IMR-90 (cell line): ENCODE measurements at regions not wholly inside any gene's neighbourhood (a gene's known extent, or its start where the extent isn't known, plus 50 kb on each side); places are given as distances from the start of the nearest gene placed in this dataset.

Source experiments
- ATAC-seq: fragments of 200-7000 bp; cut with Tn5 transposase; 2 replicates; pipeline ENCODE4 v1.9.1; 2020; ENCODE audit warnings: low read depth, mild to moderate bottlenecking, moderate library complexity
- BruUV-seq: library from RNA; stranded (reverse); fragments of 400-500 nt; replicated peaks from 2 replicates; lab custom pipeline; 2021; lab: Mats Ljungman, UMichigan
- CTCF ChIA-PET: fragments of 300-600 bp; formaldehyde crosslinking; extraction: SDS; loops from one replicate; lab custom pipeline; 2021; ENCODE audit warnings: antibody characterized with exemption; lab: Yijun Ruan, JAX
- POLR2A ChIA-PET: fragments of 300-600 bp; sonication (Branson Sonifier 250); formaldehyde crosslinking; loops from one replicate; lab custom pipeline; 2022; ENCODE audit warnings: antibody characterized with exemption; ENCODE audit not compliant: unreplicated experiment; lab: Charles Lee
- DNase-seq: peaks from one replicate; pipeline ENCODE4 v3.0.0; 2013
- H2AFZ ChIP-seq: replicated peaks from 2 replicates; pipeline ENCODE3; 2013; ENCODE audit warnings: low read length, mild to moderate bottlenecking; ENCODE audit not compliant: poor library complexity
- H2AK5ac ChIP-seq: 2 replicates; pipeline ENCODE4 v1.6.1; 2013; ENCODE audit warnings: low read depth, low read length, inconsistent platforms
- H2AK9ac ChIP-seq: replicated peaks from 2 replicates; pipeline ENCODE3; 2013; ENCODE audit warnings: mild to moderate bottlenecking, low read depth, low read length, moderate library complexity; ENCODE audit not compliant: poor library complexity
- H2BK120ac ChIP-seq: 2 replicates; pipeline ENCODE4 v1.6.1; 2013; ENCODE audit warnings: low read depth, low read length, inconsistent platforms
- H2BK15ac ChIP-seq: 3 replicates; pipeline ENCODE4 v1.6.1; 2013; ENCODE audit warnings: low read depth, low read length, inconsistent platforms
- H2BK20ac ChIP-seq: 2 replicates; pipeline ENCODE4 v1.6.1; 2013; ENCODE audit warnings: low read depth, mild to moderate bottlenecking, inconsistent platforms, low read length, moderate library complexity
- H2BK5ac ChIP-seq: 2 replicates; pipeline ENCODE4 v1.6.1; 2013; ENCODE audit warnings: mild to moderate bottlenecking, low read depth, low read length, inconsistent platforms; ENCODE audit not compliant: poor library complexity, severe bottlenecking
- H3K14ac ChIP-seq: replicated peaks from 2 replicates; pipeline ENCODE4 v1.6.1; 2013; ENCODE audit warnings: low read depth, low read length, inconsistent platforms
- H3K18ac ChIP-seq: 2 replicates; pipeline ENCODE4 v1.6.1; 2013; ENCODE audit warnings: low read depth, low read length, control low read depth
- H3K23ac ChIP-seq: 2 replicates; pipeline ENCODE4 v1.6.1; 2013; ENCODE audit warnings: low read depth, low read length, inconsistent platforms
- H3K27ac ChIP-seq: 2 replicates; pipeline ENCODE4 v1.5.1; 2013; ENCODE audit warnings: mild to moderate bottlenecking, control low read depth, low read length; ENCODE audit not compliant: insufficient read depth
- H3K27me3 ChIP-seq: 2 replicates; pipeline ENCODE4 v1.6.1; 2013; ENCODE audit warnings: low read length; ENCODE audit not compliant: control insufficient read depth, insufficient read depth
- H3K36me3 ChIP-seq: 2 replicates; pipeline ENCODE4 v1.6.1; 2013; ENCODE audit warnings: low read length, mixed read lengths; ENCODE audit not compliant: control insufficient read depth, insufficient read depth
- H3K4ac ChIP-seq: 2 replicates; pipeline ENCODE4 v1.6.1; 2013; ENCODE audit warnings: low read depth, low read length, inconsistent platforms
- H3K4me1 ChIP-seq: 2 replicates; pipeline ENCODE4 v1.6.1; 2013; ENCODE audit warnings: low read length, mixed read lengths; ENCODE audit not compliant: control insufficient read depth, insufficient read depth
- H3K4me2 ChIP-seq: 2 replicates; pipeline ENCODE4 v1.6.1; 2013; ENCODE audit warnings: low read depth, mild to moderate bottlenecking, control low read depth, low read length, moderate library complexity
- H3K4me3 ChIP-seq: 2 replicates; pipeline ENCODE4 v1.5.1; 2013; ENCODE audit warnings: low read depth, mild to moderate bottlenecking, control low read depth, low read length, moderate library complexity; ENCODE audit not compliant: insufficient read depth
- H3K56ac ChIP-seq: 2 replicates; pipeline ENCODE4 v1.6.1; 2013; ENCODE audit warnings: low read length, inconsistent platforms; ENCODE audit not compliant: insufficient read depth; ENCODE audit errors: extremely low read depth
- H3K79me1 ChIP-seq, 2 experiments: 2 replicates each; pipeline ENCODE4 v1.6.1; 2013; ENCODE audit warnings: low read length in 2 of 2, inconsistent platforms in 1 of 2, low read depth in 1 of 2
- H3K9ac ChIP-seq: 2 replicates; pipeline ENCODE4 v1.6.1; 2013; ENCODE audit warnings: low read depth, low read length, control low read depth
- H3K9me1 ChIP-seq: 2 replicates; pipeline ENCODE4 v1.6.1; 2013; ENCODE audit warnings: low read length, inconsistent platforms; ENCODE audit not compliant: insufficient read depth
- H3K9me3 ChIP-seq: 2 replicates; pipeline ENCODE4 v1.6.1; 2013; ENCODE audit warnings: low read length; ENCODE audit not compliant: control insufficient read depth, insufficient read depth
- H4K20me1 ChIP-seq: 2 replicates; pipeline ENCODE4 v1.6.1; 2013; ENCODE audit warnings: low read length, inconsistent platforms; ENCODE audit not compliant: insufficient read depth
- H4K5ac ChIP-seq: 2 replicates; pipeline ENCODE4 v1.6.1; 2013; ENCODE audit warnings: mild to moderate bottlenecking, low read depth, low read length, control low read depth
- H4K8ac ChIP-seq, 2 experiments: 2 replicates each; pipeline ENCODE4 v1.6.1; 2013; ENCODE audit warnings: low read depth in 2 of 2, low read length in 2 of 2, control low read depth in 1 of 2, inconsistent platforms in 1 of 2
- H4K91ac ChIP-seq: 2 replicates; pipeline ENCODE4 v1.6.1; 2013; ENCODE audit warnings: low read depth, low read length, inconsistent platforms; ENCODE audit not compliant: insufficient read depth
- BHLHE40 ChIP-seq: fragments of 150-350 bp; IDR thresholded peaks from 2 replicates; pipeline ENCODE4 v1.6.1; 2016; ENCODE audit warnings: mild to moderate bottlenecking, low read depth, low read length
- CEBPB ChIP-seq: IDR thresholded peaks from 2 replicates; pipeline ENCODE4 v1.6.1; 2012; ENCODE audit warnings: low read depth, low read length, improper control_type of control experiment
- CHD1 ChIP-seq: IDR thresholded peaks from 2 replicates; pipeline ENCODE4 v1.6.1; 2012; ENCODE audit warnings: low read depth, low read length, improper control_type of control experiment
- FOS ChIP-seq: fragments of 150-350 bp; IDR thresholded peaks from 2 replicates; pipeline ENCODE4 v1.6.1; 2016; ENCODE audit warnings: low read depth, low read length
- MAFK ChIP-seq: IDR thresholded peaks from 2 replicates; pipeline ENCODE4 v1.6.1; 2012; ENCODE audit warnings: low read depth, low read length, improper control_type of control experiment
- MAZ ChIP-seq: IDR thresholded peaks from 2 replicates; pipeline ENCODE4 v1.6.1; 2012; ENCODE audit warnings: low read depth, mild to moderate bottlenecking, low read length, improper control_type of control experiment, moderate library complexity, borderline replicate concordance
- MXI1 ChIP-seq: IDR thresholded peaks from 2 replicates; pipeline ENCODE4 v1.6.1; 2012; ENCODE audit warnings: low read depth, mild to moderate bottlenecking, low read length, moderate library complexity, borderline replicate concordance
- NFE2L2 ChIP-seq: fragments of 150-350 bp; IDR thresholded peaks from 2 replicates; pipeline ENCODE4 v1.6.1; 2016; ENCODE audit warnings: low read depth, mild to moderate bottlenecking, low read length
- POLR2A ChIP-seq: IDR thresholded peaks from 2 replicates; pipeline ENCODE4 v1.6.1; 2012; ENCODE audit warnings: mild to moderate bottlenecking, low read depth, low read length
- RAD21 ChIP-seq: IDR thresholded peaks from 2 replicates; pipeline ENCODE4 v1.6.1; 2012; ENCODE audit warnings: low read length, improper control_type of control experiment
- RFX5 ChIP-seq: IDR thresholded peaks from 2 replicates; pipeline ENCODE4 v1.8.0; 2012; ENCODE audit warnings: low read depth, mild to moderate bottlenecking, low read length, moderate library complexity
- dilution Hi-C: fragments of 300-500 bp; cut with HindIII; formaldehyde crosslinking; loops from one replicate; pipeline ENCODE4 v1.14.3; 2018; ENCODE audit warnings: low sequenced_read_pairs; ENCODE audit not compliant: unreplicated experiment
- in situ Hi-C: fragments of 300-500 bp; cut with MboI; formaldehyde crosslinking; loops from 3 replicates; pipeline ENCODE4 v1.14.3; 2019; ENCODE audit warnings: low sequenced_read_pairs, inconsistent platforms, mixed read lengths
- intact Hi-C: fragments of 100-400 bp; cut with micrococcal nuclease; formaldehyde crosslinking; loops from 2 replicates; pipeline ENCODE4 v1.10.0; 2022
- TF ChIP-seq, protein P1 (sequence below): fragments of 150-350 bp; IDR thresholded peaks from 2 replicates; pipeline ENCODE4 v1.6.1; 2017; ENCODE audit warnings: mild to moderate bottlenecking, antibody characterized with exemption, low read length, low read depth
- TF ChIP-seq, protein P2 (sequence below): fragments of 150-350 bp; IDR thresholded peaks from 2 replicates; pipeline ENCODE4 v1.6.1; 2016; ENCODE audit warnings: low read depth, mild to moderate bottlenecking, low read length, moderate library complexity, borderline replicate concordance

DNA sequence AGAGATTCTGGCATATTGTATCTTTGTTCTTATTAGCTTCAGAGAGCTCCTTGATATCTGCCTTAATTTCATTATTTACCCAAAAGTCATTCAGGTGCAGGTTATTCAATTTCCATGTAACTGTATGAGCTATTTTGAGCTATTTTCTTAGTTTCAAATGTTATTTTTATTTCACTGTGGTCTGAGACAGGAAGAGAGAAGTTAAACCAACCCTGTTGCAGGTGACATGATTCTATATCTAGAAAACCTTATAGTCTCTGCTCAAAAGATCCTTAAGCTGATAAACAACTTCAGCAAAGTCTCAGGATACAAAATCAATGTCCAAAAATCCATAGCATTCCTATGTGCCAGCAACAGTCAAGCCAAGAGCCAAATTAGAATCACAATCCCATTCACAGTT, 1644.0 kb upstream of the B3GALT2 start:
- H4K91ac ChIP-seq = no peak overlapping the region
- TF ChIP-seq BHLHE40 (no peak), MAFK (no peak), CEBPB (no peak), CHD1 (no peak), FOS (no peak), RAD21 (no peak), MAZ (no peak), POLR2A (no peak), RFX5 (no peak), NFE2L2 (no peak), MXI1 (no peak)
- TF ChIP-seq, protein P1, sequence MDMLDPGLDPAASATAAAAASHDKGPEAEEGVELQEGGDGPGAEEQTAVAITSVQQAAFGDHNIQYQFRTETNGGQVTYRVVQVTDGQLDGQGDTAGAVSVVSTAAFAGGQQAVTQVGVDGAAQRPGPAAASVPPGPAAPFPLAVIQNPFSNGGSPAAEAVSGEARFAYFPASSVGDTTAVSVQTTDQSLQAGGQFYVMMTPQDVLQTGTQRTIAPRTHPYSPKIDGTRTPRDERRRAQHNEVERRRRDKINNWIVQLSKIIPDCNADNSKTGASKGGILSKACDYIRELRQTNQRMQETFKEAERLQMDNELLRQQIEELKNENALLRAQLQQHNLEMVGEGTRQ = no peak
- TF ChIP-seq, protein P2, sequence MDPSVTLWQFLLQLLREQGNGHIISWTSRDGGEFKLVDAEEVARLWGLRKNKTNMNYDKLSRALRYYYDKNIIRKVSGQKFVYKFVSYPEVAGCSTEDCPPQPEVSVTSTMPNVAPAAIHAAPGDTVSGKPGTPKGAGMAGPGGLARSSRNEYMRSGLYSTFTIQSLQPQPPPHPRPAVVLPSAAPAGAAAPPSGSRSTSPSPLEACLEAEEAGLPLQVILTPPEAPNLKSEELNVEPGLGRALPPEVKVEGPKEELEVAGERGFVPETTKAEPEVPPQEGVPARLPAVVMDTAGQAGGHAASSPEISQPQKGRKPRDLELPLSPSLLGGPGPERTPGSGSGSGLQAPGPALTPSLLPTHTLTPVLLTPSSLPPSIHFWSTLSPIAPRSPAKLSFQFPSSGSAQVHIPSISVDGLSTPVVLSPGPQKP = no peak

More for the DNA sequence above, 1644.0 kb upstream of the B3GALT2 start:
- no peak overlapping the region for H2AK5ac ChIP-seq
- H4K5ac ChIP-seq = no peak overlapping the region
- no peak for DNase-seq
- H3K4ac ChIP-seq = no peak overlapping the region
- no TSS peak for BruUV-seq
- H3K27me3 ChIP-seq = no peaks in the 10 kb centered on the region
- H3K4me2 ChIP-seq = no peak overlapping the region
- no peaks in the 10 kb centered on the region for H3K9me1 ChIP-seq
- no peak overlapping the region for H2AK9ac ChIP-seq
- dilution Hi-C loops (no loop called here), in situ Hi-C loops (no loop called here), intact Hi-C loops (no loop called here)
- no peak overlapping the region for H3K9ac ChIP-seq
- H4K20me1 ChIP-seq = no peaks in the 10 kb centered on the region
- H4K8ac ChIP-seq = no peak overlapping the region
- no peak overlapping the region for H3K18ac ChIP-seq
- no peak overlapping the region for H3K4me3 ChIP-seq
- no peaks in the 10 kb centered on the region for H3K36me3 ChIP-seq
- H2AFZ ChIP-seq = no peak overlapping the region
- no peak for ATAC-seq
- H3K79me1 ChIP-seq = no peaks in the 10 kb centered on the region
- no peak overlapping the region for H3K23ac ChIP-seq
- POLR2A ChIA-PET = no interaction called here
- no peak overlapping the region for H2BK120ac ChIP-seq
- CTCF ChIA-PET = no interaction called here
- H3K56ac ChIP-seq = no peak overlapping the region
- no peak overlapping the region for H2BK15ac ChIP-seq
- H2BK20ac ChIP-seq = no peak overlapping the region
- no peak overlapping the region for H2BK5ac ChIP-seq
- H3K27ac ChIP-seq = no peak overlapping the region
- H3K9me3 ChIP-seq = no peaks in the 10 kb centered on the region
- no peak overlapping the region for H3K14ac ChIP-seq
- H3K4me1 ChIP-seq = no peaks in the 10 kb centered on the region
